ENCODE measurements at regions not wholly inside any gene's neighbourhood (a gene's known extent, or its start where the extent isn't known, plus 50 kb on each side); places are given as distances from the start of the nearest gene placed in this dataset.

DNA sequence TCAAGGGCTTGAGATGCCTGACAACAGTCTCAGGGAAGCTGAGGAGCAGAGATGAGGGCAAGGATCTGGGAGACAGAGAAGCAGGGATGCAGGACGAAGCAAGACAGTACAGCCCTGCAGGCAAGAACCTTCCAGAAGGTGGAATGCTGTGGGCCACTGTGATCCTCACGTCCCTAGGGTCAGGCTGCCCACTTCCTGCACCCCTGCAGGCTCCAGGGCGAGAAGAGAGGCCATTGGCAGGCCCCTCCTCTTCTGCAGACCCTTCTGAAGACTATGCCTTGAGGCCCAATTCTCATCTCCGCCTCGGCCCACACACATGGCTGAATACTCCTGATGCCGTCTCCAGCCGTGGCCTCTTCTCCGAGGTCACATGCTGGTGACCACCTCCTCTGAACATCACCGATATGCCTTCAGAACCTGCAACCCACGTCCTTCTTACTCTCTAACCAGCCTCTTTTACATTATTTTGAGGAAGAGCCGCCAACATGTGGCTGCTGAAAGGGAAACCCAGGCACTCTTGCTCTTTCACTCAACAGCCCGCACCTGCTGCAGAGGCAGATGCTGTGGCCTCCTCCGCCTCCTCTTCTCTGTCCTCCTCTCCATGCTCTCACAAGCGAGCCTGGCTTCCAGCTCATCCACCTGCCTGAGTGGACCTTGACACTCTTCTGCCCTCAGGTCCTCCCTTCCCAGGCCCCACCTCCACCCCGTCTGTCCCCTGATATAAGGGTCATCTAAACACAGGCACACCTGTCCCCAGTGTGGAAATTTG is 181.5 kb downstream of the IRX2 start:
- H3K27ac ChIP-seq (ENCODE audit: low read depth, low read length), result no peak overlapping the region
- no peaks in the 10 kb centered on the region for H3K4me1 ChIP-seq (ENCODE audit: control insufficient read depth in 1 of 2, insufficient read depth in 2 of 2, low read length in 2 of 2)
- H2AFZ ChIP-seq (ENCODE audit: low read depth, low read length, poor library complexity, severe bottlenecking), result no peak overlapping the region
- H3K79me2 ChIP-seq (ENCODE audit: insufficient read depth, low read length), result no peaks in the 10 kb centered on the region
- H4K20me1 ChIP-seq (ENCODE audit: insufficient read depth), result no peaks in the 10 kb centered on the region
- no peak overlapping the region for H3K9ac ChIP-seq (ENCODE audit: low read length)
- H3K4me3 ChIP-seq (replicated peaks in 1 of 2; ENCODE audit: low read depth in 1 of 2, low read length in 2 of 2), result no peak overlapping the region
- no peak overlapping the region for H3K4me2 ChIP-seq (ENCODE audit: low read length)
- ChIA-PET RAD21 (ENCODE audit: low non-redundant PET in 1 of 2, low total read pairs in 2 of 2, uncharacterized antibody in 2 of 2, unreplicated experiment in 2 of 2) (no interaction called here), CTCF (no interaction called here), POLR2A (no interaction called here)
- no TSS peak for BruUV-seq (replicated peaks)
- ATAC-seq, result no peak
- DNase-seq (ENCODE audit: low read depth, low spot score), result no peak
- no peaks in the 10 kb centered on the region for H3K36me3 ChIP-seq (ENCODE audit: control insufficient read depth in 1 of 2, insufficient read depth in 2 of 2, low read length in 2 of 2)
- peaks cover 11 to 30% of the 10 kb centered on the region in 2 experiments; a peak in 3 of 4 replicates for H3K9me3 ChIP-seq (ENCODE audit: control insufficient read depth in 1 of 2, insufficient read depth in 1 of 2, low read depth in 1 of 2, low read length in 2 of 2)
- intact Hi-C loops (cut with micrococcal nuclease), result no loop called here
- TF ChIP-seq JUND (IDR thresholded peaks at IDR 0.05) (no peak), FOSL1 (IDR thresholded peaks at IDR 0.05; ENCODE audit: low read depth) (no peak), CEBPB (IDR thresholded peaks at IDR 0.05; ENCODE audit: low read depth) (no peak), SRF (IDR thresholded peaks at IDR 0.05; ENCODE audit: low read depth) (no peak), ELF1 (IDR thresholded peaks at IDR 0.05; ENCODE audit: borderline replicate concordance, low read depth) (no peak), YY1 (IDR thresholded peaks at IDR 0.05; ENCODE audit: extremely low read depth, insufficient replicate concordance, low read depth, low read length) (no peak), POLR2AphosphoS5 (IDR thresholded peaks at IDR 0.05; ENCODE audit: low read depth, low read length) (no peak), SIN3A (IDR thresholded peaks at IDR 0.05; ENCODE audit: low read depth) (no peak), EZH2phosphoT487 (IDR thresholded peaks at IDR 0.05; ENCODE audit: borderline replicate concordance) (no peak)
- TF ChIP-seq, protein P1, sequence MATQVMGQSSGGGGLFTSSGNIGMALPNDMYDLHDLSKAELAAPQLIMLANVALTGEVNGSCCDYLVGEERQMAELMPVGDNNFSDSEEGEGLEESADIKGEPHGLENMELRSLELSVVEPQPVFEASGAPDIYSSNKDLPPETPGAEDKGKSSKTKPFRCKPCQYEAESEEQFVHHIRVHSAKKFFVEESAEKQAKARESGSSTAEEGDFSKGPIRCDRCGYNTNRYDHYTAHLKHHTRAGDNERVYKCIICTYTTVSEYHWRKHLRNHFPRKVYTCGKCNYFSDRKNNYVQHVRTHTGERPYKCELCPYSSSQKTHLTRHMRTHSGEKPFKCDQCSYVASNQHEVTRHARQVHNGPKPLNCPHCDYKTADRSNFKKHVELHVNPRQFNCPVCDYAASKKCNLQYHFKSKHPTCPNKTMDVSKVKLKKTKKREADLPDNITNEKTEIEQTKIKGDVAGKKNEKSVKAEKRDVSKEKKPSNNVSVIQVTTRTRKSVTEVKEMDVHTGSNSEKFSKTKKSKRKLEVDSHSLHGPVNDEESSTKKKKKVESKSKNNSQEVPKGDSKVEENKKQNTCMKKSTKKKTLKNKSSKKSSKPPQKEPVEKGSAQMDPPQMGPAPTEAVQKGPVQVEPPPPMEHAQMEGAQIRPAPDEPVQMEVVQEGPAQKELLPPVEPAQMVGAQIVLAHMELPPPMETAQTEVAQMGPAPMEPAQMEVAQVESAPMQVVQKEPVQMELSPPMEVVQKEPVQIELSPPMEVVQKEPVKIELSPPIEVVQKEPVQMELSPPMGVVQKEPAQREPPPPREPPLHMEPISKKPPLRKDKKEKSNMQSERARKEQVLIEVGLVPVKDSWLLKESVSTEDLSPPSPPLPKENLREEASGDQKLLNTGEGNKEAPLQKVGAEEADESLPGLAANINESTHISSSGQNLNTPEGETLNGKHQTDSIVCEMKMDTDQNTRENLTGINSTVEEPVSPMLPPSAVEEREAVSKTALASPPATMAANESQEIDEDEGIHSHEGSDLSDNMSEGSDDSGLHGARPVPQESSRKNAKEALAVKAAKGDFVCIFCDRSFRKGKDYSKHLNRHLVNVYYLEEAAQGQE (IDR thresholded peaks at IDR 0.05; ENCODE audit: low read depth), result no peak
- TF ChIP-seq, protein P2, sequence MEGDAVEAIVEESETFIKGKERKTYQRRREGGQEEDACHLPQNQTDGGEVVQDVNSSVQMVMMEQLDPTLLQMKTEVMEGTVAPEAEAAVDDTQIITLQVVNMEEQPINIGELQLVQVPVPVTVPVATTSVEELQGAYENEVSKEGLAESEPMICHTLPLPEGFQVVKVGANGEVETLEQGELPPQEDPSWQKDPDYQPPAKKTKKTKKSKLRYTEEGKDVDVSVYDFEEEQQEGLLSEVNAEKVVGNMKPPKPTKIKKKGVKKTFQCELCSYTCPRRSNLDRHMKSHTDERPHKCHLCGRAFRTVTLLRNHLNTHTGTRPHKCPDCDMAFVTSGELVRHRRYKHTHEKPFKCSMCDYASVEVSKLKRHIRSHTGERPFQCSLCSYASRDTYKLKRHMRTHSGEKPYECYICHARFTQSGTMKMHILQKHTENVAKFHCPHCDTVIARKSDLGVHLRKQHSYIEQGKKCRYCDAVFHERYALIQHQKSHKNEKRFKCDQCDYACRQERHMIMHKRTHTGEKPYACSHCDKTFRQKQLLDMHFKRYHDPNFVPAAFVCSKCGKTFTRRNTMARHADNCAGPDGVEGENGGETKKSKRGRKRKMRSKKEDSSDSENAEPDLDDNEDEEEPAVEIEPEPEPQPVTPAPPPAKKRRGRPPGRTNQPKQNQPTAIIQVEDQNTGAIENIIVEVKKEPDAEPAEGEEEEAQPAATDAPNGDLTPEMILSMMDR (IDR thresholded peaks at IDR 0.05 in 2 of 3, conservative IDR thresholded peaks at IDR 0.05 in 1 of 3; ENCODE audit: borderline replicate concordance in 1 of 3, insufficient read depth in 1 of 3, low read depth in 2 of 3, low read length in 2 of 3), result no peak
- TF ChIP-seq, protein P3, sequence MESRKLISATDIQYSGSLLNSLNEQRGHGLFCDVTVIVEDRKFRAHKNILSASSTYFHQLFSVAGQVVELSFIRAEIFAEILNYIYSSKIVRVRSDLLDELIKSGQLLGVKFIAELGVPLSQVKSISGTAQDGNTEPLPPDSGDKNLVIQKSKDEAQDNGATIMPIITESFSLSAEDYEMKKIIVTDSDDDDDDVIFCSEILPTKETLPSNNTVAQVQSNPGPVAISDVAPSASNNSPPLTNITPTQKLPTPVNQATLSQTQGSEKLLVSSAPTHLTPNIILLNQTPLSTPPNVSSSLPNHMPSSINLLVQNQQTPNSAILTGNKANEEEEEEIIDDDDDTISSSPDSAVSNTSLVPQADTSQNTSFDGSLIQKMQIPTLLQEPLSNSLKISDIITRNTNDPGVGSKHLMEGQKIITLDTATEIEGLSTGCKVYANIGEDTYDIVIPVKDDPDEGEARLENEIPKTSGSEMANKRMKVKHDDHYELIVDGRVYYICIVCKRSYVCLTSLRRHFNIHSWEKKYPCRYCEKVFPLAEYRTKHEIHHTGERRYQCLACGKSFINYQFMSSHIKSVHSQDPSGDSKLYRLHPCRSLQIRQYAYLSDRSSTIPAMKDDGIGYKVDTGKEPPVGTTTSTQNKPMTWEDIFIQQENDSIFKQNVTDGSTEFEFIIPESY (IDR thresholded peaks at IDR 0.05; ENCODE audit: extremely low read depth, insufficient replicate concordance, low read length), result no peak
- no peaks in the 10 kb centered on the region for H3K9me2 ChIP-seq (ENCODE audit: insufficient read depth)
- no peaks in the 10 kb centered on the region for H3K27me3 ChIP-seq (ENCODE audit: insufficient read depth, low read length)

Measured in HCT116 (cell line).